Esophagus squamous epithelium (tissue), 5 donors: ENCODE measurements at regions not wholly inside any gene's neighbourhood (a gene's known extent, or its start where the extent isn't known, plus 50 kb on each side); places are given as distances from the start of the nearest gene placed in this dataset.

Experiments used
- DNase-seq: peaks from one replicate; lab custom pipeline; 2025; lab: John Stamatoyannopoulos, UW
- H3K27ac ChIP-seq, 4 donors: fragments of 200-600 bp; sonication (generic); one replicate each; pipeline ENCODE4 v1.5.1; 2016 to 2019; ENCODE audit warnings: mild to moderate bottlenecking in 1 of 4
- H3K27me3 ChIP-seq, 4 donors: fragments of 200-600 bp; sonication (generic); 1 replicate in 3 of 4; 2 replicates in 1 of 4; pipeline versions ENCODE4 v1.5.1 to v1.6.0; 2017 to 2021; ENCODE audit warnings: antibody characterized with exemption in 1 of 4
- H3K36me3 ChIP-seq, 3 donors: fragments of 200-600 bp; sonication (generic); one replicate each; pipeline ENCODE4 v1.5.1; 2016 to 2019
- H3K4me1 ChIP-seq, 3 donors: fragments of 200-600 bp; sonication (generic); one replicate each; pipeline ENCODE4 v1.5.1; 2017 to 2019
- H3K4me3 ChIP-seq, 4 donors: fragments of 200-600 bp; sonication (generic); 1 replicate in 3 of 4; 2 replicates in 1 of 4; pipeline ENCODE4 v1.5.1; 2016 to 2019; ENCODE audit warnings: mild to moderate bottlenecking in 2 of 4, moderate library complexity in 1 of 4
- H3K9me3 ChIP-seq, 3 donors: fragments of 200-600 bp; sonication (generic); one replicate each; pipeline ENCODE4 v1.5.1; 2016 to 2019
- POLR2A ChIP-seq, 4 donors: fragments of 450-650 bp; IDR thresholded peaks; one replicate each; pipeline ENCODE4 v1.6.1; 2017; ENCODE audit warnings: antibody characterized with exemption in 4 of 4, mild to moderate bottlenecking in 4 of 4, moderate library complexity in 3 of 4
- WGBS, 2 donors: methylation state at CpG; one replicate each; pipeline ENCODE4 v1.1.5; 2018; 5-methylcytosine and 5-hydroxymethylcytosine counted together
- intact Hi-C: fragments of 100-400 bp; cut with DNase I; formaldehyde crosslinking; loops from one replicate; pipeline ENCODE4 v1.15.0; 2022
- TF ChIP-seq, protein P1 (sequence below), 6 experiments: fragments of 450-650 bp in 4 of 6; fragments of 200-600 bp in 2 of 6; sonication (generic) in 2 of 6; IDR thresholded peaks; one replicate each; pipeline ENCODE4 v1.5.1; 2016 to 2019; ENCODE audit warnings: antibody characterized with exemption in 6 of 6, mild to moderate bottlenecking in 4 of 6, moderate library complexity in 4 of 6
- donor health status: DM: yes; HTN: yes; CAD: no.

DNA sequence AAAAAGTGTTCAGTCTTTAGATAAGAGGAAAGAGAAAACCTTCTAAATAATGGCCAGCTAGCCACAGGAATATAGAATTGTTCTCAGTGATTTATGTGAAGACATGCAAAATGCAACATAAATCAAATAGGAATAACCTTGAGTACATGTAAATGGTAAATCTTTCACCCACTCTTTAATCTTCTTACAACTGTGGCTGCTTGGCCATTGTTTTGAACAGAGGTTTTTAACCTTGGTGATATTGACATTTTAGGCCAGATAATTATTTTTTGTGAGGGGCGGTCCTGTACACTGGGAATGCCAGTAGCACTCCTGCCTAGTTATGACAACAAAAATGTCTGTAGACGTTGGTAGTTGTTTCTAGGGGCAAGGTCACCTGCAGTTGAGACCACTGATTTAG lies 479.9 kb upstream of the NOVA1 start:
- H3K27me3 ChIP-seq = no peaks in the 10 kb centered on the region
- no peak overlapping the region for H3K27ac ChIP-seq
- DNase-seq = no peak
- intact Hi-C loops = no loop called here
- H3K4me3 ChIP-seq = no peak overlapping the region
- H3K9me3 ChIP-seq = no peaks in the 10 kb centered on the region
- WGBS, 2 donors = 13% methylated on average over 2 of the region's 2 CpGs
- no peaks in the 10 kb centered on the region for H3K4me1 ChIP-seq
- H3K36me3 ChIP-seq = no peaks in the 10 kb centered on the region
- no peak for TF ChIP-seq POLR2A (IDR thresholded peaks at IDR 0.05)
- TF ChIP-seq, protein P1, sequence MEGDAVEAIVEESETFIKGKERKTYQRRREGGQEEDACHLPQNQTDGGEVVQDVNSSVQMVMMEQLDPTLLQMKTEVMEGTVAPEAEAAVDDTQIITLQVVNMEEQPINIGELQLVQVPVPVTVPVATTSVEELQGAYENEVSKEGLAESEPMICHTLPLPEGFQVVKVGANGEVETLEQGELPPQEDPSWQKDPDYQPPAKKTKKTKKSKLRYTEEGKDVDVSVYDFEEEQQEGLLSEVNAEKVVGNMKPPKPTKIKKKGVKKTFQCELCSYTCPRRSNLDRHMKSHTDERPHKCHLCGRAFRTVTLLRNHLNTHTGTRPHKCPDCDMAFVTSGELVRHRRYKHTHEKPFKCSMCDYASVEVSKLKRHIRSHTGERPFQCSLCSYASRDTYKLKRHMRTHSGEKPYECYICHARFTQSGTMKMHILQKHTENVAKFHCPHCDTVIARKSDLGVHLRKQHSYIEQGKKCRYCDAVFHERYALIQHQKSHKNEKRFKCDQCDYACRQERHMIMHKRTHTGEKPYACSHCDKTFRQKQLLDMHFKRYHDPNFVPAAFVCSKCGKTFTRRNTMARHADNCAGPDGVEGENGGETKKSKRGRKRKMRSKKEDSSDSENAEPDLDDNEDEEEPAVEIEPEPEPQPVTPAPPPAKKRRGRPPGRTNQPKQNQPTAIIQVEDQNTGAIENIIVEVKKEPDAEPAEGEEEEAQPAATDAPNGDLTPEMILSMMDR (IDR thresholded peaks at IDR 0.05) = no peak

DNA sequence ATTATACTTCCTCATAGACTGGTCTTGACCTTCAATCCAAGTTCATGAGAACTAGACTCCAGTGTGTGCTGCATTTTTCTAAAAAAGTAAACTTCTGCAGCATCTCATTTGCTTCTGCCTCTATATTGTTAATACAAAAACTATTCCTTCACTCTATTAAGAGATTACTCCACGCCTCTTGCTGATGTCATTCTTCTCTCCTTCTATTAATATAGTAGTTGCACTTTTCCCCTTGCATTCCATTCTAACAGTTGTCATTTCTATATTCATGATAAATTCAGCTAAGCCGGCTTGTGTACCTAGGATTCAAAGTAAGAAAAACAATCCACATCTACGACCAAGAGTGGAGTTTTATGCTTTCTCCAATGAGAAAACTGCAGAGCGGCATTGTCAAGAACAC lies 480.4 kb upstream of the NOVA1 start:
- Histone ChIP-seq H3K4me1 (no peaks in the 10 kb centered on the region), H3K27ac (no peak overlapping the region), H3K27me3 (no peaks in the 10 kb centered on the region), H3K9me3 (no peaks in the 10 kb centered on the region), H3K4me3 (no peak overlapping the region), H3K36me3 (no peaks in the 10 kb centered on the region)
- DNase-seq = no peak
- WGBS, 2 donors = 47 to 60% methylated on average over 4 of the region's 4 CpGs
- intact Hi-C loops = no loop called here
- TF ChIP-seq, protein P1 (IDR thresholded peaks at IDR 0.05) = no peak
- TF ChIP-seq POLR2A (IDR thresholded peaks at IDR 0.05) = no peak

DNA sequence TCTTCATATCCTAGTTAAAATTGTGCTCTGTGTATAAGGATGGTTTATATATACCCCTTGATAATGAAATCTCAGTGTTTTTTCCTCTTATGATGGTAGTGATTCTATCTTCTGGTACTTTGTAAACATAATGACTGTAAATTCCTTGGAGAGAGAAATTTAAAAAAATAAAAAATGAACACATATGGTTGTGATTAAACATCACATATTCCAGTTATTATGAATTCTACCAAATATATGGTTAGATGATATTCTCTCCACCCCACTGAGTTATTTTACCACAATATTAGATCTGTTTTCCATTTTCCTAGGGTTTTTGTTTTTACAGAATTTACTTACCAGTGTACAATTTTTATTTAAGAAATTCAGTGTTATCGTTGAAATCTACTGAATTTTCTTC lies 481.9 kb upstream of the NOVA1 start:
- intact Hi-C loops = no loop called here
- DNase-seq = no peak
- 86 to 92% methylated on average over 1 of the region's 1 CpG for WGBS, 2 donors
- Histone ChIP-seq H3K9me3 (no peaks in the 10 kb centered on the region), H3K36me3 (no peaks in the 10 kb centered on the region), H3K27me3 (no peaks in the 10 kb centered on the region), H3K27ac (no peak overlapping the region), H3K4me3 (no peak overlapping the region), H3K4me1 (no peaks in the 10 kb centered on the region)
- TF ChIP-seq, protein P1 (IDR thresholded peaks at IDR 0.05) = no peak
- TF ChIP-seq POLR2A (IDR thresholded peaks at IDR 0.05) = no peak

DNA sequence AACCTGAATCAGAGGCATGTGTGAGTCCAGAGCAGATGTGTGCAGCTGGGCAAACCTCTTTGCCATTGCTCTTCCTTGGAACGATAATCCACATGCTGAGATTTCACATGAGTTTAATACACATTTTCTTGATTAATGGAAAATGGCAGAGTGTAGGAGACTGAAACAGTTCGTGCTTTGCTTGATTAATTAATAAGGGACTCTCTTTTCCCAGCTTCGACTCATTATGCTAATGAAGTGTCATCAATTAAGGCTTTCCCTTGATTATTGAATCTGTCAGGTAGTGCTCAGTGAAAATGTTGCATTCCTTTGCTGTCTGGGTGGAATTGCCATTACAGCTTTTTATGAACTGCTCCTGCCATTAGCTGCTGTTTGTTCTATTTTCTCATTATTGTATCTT lies 487.7 kb upstream of the NOVA1 start:
- no peak for TF ChIP-seq POLR2A (IDR thresholded peaks at IDR 0.05)
- TF ChIP-seq, protein P1 (IDR thresholded peaks at IDR 0.05) = no peak
- DNase-seq = no peak
- WGBS, 2 donors = 51 to 65% methylated on average over 3 of the region's 3 CpGs
- no peaks in the 10 kb centered on the region for H3K9me3 ChIP-seq
- no peak overlapping the region for H3K27ac ChIP-seq
- H3K4me1 ChIP-seq = no peaks in the 10 kb centered on the region
- intact Hi-C loops = no loop called here
- H3K36me3 ChIP-seq = no peaks in the 10 kb centered on the region
- no peaks in the 10 kb centered on the region for H3K27me3 ChIP-seq
- H3K4me3 ChIP-seq = no peak overlapping the region

DNA sequence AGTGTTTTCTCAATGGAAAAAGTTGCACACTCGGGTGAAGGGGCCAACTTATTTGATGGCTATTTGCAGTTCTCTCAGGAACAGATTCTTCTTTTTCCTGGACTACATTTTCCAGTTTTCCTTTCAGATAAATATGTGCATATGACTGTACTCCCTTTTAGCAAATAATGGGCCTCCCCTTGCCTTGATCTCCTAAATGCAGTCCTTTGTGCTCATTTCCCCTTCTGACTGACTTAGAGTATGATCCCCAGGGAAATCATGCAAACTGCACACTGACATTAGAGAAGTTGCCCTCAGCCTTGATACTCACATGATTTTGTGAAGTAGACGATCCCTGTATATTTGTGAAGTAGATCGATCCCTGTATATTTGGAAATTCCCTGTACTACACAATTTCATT lies 492.9 kb upstream of the NOVA1 start:
- no peaks in the 10 kb centered on the region for H3K36me3 ChIP-seq
- H3K4me1 ChIP-seq = no peaks in the 10 kb centered on the region
- no peaks in the 10 kb centered on the region for H3K9me3 ChIP-seq
- H3K4me3 ChIP-seq = no peak overlapping the region
- intact Hi-C loops = no loop called here
- H3K27ac ChIP-seq = no peak overlapping the region
- DNase-seq = no peak
- no peak for TF ChIP-seq POLR2A (IDR thresholded peaks at IDR 0.05)
- TF ChIP-seq, protein P1 (IDR thresholded peaks at IDR 0.05) = no peak
- H3K27me3 ChIP-seq = no peaks in the 10 kb centered on the region
- WGBS, 2 donors = 71 to 80% methylated on average over 3 of the region's 3 CpGs
